H9 (cell line): ENCODE measurements at regions not wholly inside any gene's neighbourhood (a gene's known extent, or its start where the extent isn't known, plus 50 kb on each side); places are given as distances from the start of the nearest gene placed in this dataset.

Source experiments
- DNase-seq: peaks from one replicate; pipeline ENCODE4 v3.0.0-alpha.2; 2017
- H2AFZ ChIP-seq: one replicate; pipeline ENCODE4 v1.6.1; 2013; ENCODE audit warnings: mild to moderate bottlenecking, low read length, control low read depth, moderate library complexity
- H2AK5ac ChIP-seq: 2 replicates; pipeline ENCODE4 v1.6.1; 2013; ENCODE audit warnings: low read length, control low read depth, mixed read lengths; ENCODE audit not compliant: insufficient read length
- H2BK120ac ChIP-seq: one replicate; pipeline ENCODE4 v1.6.1; 2013; ENCODE audit warnings: low read depth, mild to moderate bottlenecking, low read length, control low read depth, inconsistent platforms; ENCODE audit not compliant: poor library complexity, severe bottlenecking
- H2BK12ac ChIP-seq: 2 replicates; pipeline ENCODE4 v1.6.1; 2013; ENCODE audit warnings: low read length, control low read depth, mixed read lengths, low read depth; ENCODE audit not compliant: insufficient read length
- H2BK15ac ChIP-seq: 2 replicates; pipeline ENCODE4 v1.6.1; 2013; ENCODE audit warnings: low read depth, low read length, control low read depth
- H2BK20ac ChIP-seq: one replicate; pipeline ENCODE4 v1.6.1; 2013; ENCODE audit warnings: low read depth, mild to moderate bottlenecking, low read length, control low read depth, inconsistent platforms; ENCODE audit not compliant: poor library complexity, severe bottlenecking
- H2BK5ac ChIP-seq: 2 replicates; pipeline ENCODE4 v1.6.1; 2013; ENCODE audit warnings: low read length, control low read depth, mixed read lengths; ENCODE audit not compliant: insufficient read length
- H3K14ac ChIP-seq: 2 replicates; pipeline ENCODE4 v1.6.1; 2013; ENCODE audit warnings: low read length, control low read depth; ENCODE audit not compliant: insufficient read depth
- H3K18ac ChIP-seq: 2 replicates; pipeline ENCODE4 v1.6.1; 2013; ENCODE audit warnings: low read depth, mild to moderate bottlenecking, mixed read lengths, low read length, control low read depth; ENCODE audit not compliant: insufficient read length
- H3K23ac ChIP-seq: 2 replicates; pipeline ENCODE4 v1.6.1; 2013; ENCODE audit warnings: low read length, control low read depth, mixed read lengths, low read depth; ENCODE audit not compliant: insufficient read length
- H3K23me2 ChIP-seq: 2 replicates; pipeline ENCODE4 v1.6.1; 2013; ENCODE audit warnings: low read depth, mild to moderate bottlenecking, mixed read lengths, low read length, control low read depth; ENCODE audit not compliant: insufficient read length, poor library complexity, severe bottlenecking
- H3K27ac ChIP-seq: 2 replicates; pipeline ENCODE4 v1.5.1; 2013; ENCODE audit warnings: low read length, control low read depth, mixed read lengths, low read depth; ENCODE audit not compliant: insufficient read length
- H3K27me3 ChIP-seq: 2 replicates; pipeline ENCODE4 v1.6.1; 2013; ENCODE audit warnings: low read length, control low read depth, inconsistent platforms; ENCODE audit not compliant: insufficient read depth
- H3K4ac ChIP-seq: 2 replicates; pipeline ENCODE4 v1.6.1; 2013; ENCODE audit warnings: low read depth, mild to moderate bottlenecking, control low read depth, inconsistent platforms, low read length, moderate library complexity
- H3K4me1 ChIP-seq: 2 replicates; pipeline ENCODE4 v1.6.1; 2013; ENCODE audit warnings: low read length, control low read depth, inconsistent platforms; ENCODE audit not compliant: insufficient read depth
- H3K4me2 ChIP-seq: 2 replicates; pipeline ENCODE4 v1.6.1; 2013; ENCODE audit warnings: low read length, control low read depth, mixed read lengths; ENCODE audit not compliant: insufficient read length, insufficient read depth
- H3K56ac ChIP-seq: 2 replicates; pipeline ENCODE4 v1.6.1; 2013; ENCODE audit warnings: low read depth, mild to moderate bottlenecking, mixed read lengths, low read length, control low read depth; ENCODE audit not compliant: insufficient read length
- H3K79me1 ChIP-seq: 2 replicates; pipeline ENCODE4 v1.6.1; 2013; ENCODE audit warnings: low read depth, mild to moderate bottlenecking, moderate library complexity, low read length, control low read depth, inconsistent platforms; ENCODE audit not compliant: insufficient read depth, poor library complexity, severe bottlenecking
- H3K79me2 ChIP-seq: 2 replicates; pipeline ENCODE4 v1.6.1; 2013; ENCODE audit warnings: low read length, control low read depth, inconsistent platforms; ENCODE audit not compliant: insufficient read depth
- H3K9ac ChIP-seq: 2 replicates; pipeline ENCODE4 v1.6.1; 2013; ENCODE audit warnings: low read length, control low read depth, mixed read lengths; ENCODE audit not compliant: insufficient read length; ENCODE audit errors: extremely low read depth
- H3K9me3 ChIP-seq: one replicate; pipeline ENCODE4 v1.6.1; 2013; ENCODE audit warnings: low read depth, low read length, inconsistent platforms; ENCODE audit not compliant: control insufficient read depth
- H3T11ph ChIP-seq: one replicate; pipeline ENCODE4 v1.6.1; 2013; ENCODE audit warnings: mild to moderate bottlenecking, low read length, control low read depth, inconsistent platforms
- H4K20me1 ChIP-seq: one replicate; pipeline ENCODE4 v1.6.1; 2013; ENCODE audit not compliant: control insufficient read depth, insufficient read length, insufficient read depth
- H4K5ac ChIP-seq: 2 replicates; pipeline ENCODE4 v1.6.1; 2013; ENCODE audit warnings: low read depth, mild to moderate bottlenecking, mixed read lengths, low read length, control low read depth; ENCODE audit not compliant: insufficient read length
- H4K8ac ChIP-seq: replicated peaks from 2 replicates; pipeline ENCODE4 v1.6.1; 2013; ENCODE audit warnings: low read length, control low read depth, mixed read lengths, low read depth; ENCODE audit not compliant: insufficient read length
- H4K91ac ChIP-seq: 2 replicates; pipeline ENCODE4 v1.6.1; 2013; ENCODE audit warnings: low read depth, mild to moderate bottlenecking, moderate library complexity, mixed read lengths, low read length, control low read depth; ENCODE audit not compliant: insufficient read length
- H3K27ac Mint-ChIP-seq, 3 experiments: 2 replicates in 2 of 3; 3 replicates in 1 of 3; pipeline ENCODE4 v1.8.0; 2020 to 2021; ENCODE audit warnings: mixed read lengths in 3 of 3, mild to moderate bottlenecking in 1 of 3, moderate library complexity in 1 of 3
- H3K27me3 Mint-ChIP-seq: 2 replicates; pipeline ENCODE4 v1.8.0; 2021; ENCODE audit warnings: low read depth, mild to moderate bottlenecking, moderate library complexity, mixed read lengths
- H3K36me3 Mint-ChIP-seq, 3 experiments: 2 replicates in 2 of 3; 3 replicates in 1 of 3; pipeline ENCODE4 v1.8.0; 2020 to 2021; ENCODE audit warnings: low read depth in 3 of 3, mixed read lengths in 3 of 3; ENCODE audit not compliant: insufficient read depth in 1 of 3
- H3K4me1 Mint-ChIP-seq, 2 experiments: 2 replicates each; pipeline ENCODE4 v1.8.0; 2020; ENCODE audit warnings: mixed read lengths in 2 of 2
- H3K4me3 Mint-ChIP-seq, 2 experiments: 2 replicates in 1 of 2; 3 replicates in 1 of 2; pipeline ENCODE4 v1.8.0; 2020 to 2021; ENCODE audit warnings: mild to moderate bottlenecking in 2 of 2, mixed read lengths in 2 of 2, moderate library complexity in 1 of 2
- H3K9me3 Mint-ChIP-seq, 2 experiments: 2 replicates in 1 of 2; 3 replicates in 1 of 2; pipeline ENCODE4 v1.8.0; 2020; ENCODE audit warnings: mild to moderate bottlenecking in 2 of 2, mixed read lengths in 2 of 2, moderate library complexity in 1 of 2
- CTCF ChIP-seq: fragments of 200-600 bp; sonication (generic); conservative IDR thresholded peaks from 3 replicates; pipeline ENCODE4 v1.8.0; 2021; ENCODE audit warnings: antibody characterized with exemption, mild to moderate bottlenecking
- WGBS: extraction: QIAGEN DNeasy Blood & Tissue Kit; methylation state at CpG from one replicate; pipeline ENCODE4 v1.1.7; 2013; ENCODE audit warnings: missing lambda C conversion rate, low lambda C conversion rate, mixed read lengths; ENCODE audit not compliant: insufficient read length; ENCODE audit errors: extremely low coverage; 5-methylcytosine and 5-hydroxymethylcytosine counted together

GRCh38 chr11:115922876-115923275 is 418.7 kb upstream of the CADM1 start:
- H3K27me3 Mint-ChIP-seq: peaks cover 53% of the 10 kb centered on the region
- no peak overlapping the region for H3K4me3 Mint-ChIP-seq
- Histone ChIP-seq H3K18ac (no peak overlapping the region), H3T11ph (no peak overlapping the region), H3K23me2 (no peaks in the 10 kb centered on the region), H2AFZ (no peak overlapping the region), H3K27me3 (no peaks in the 10 kb centered on the region), H2BK15ac (no peak overlapping the region), H3K27ac (no peak overlapping the region), H3K9me3 (no peaks in the 10 kb centered on the region), H4K20me1 (no peaks in the 10 kb centered on the region), H3K56ac (no peak overlapping the region), H2BK5ac (no peak overlapping the region), H4K5ac (no peak overlapping the region), H3K79me2 (no peaks in the 10 kb centered on the region), H2BK20ac (no peak overlapping the region), H3K14ac (no peak overlapping the region), H3K4me1 (no peaks in the 10 kb centered on the region), H3K4ac (no peak overlapping the region), H3K79me1 (no peaks in the 10 kb centered on the region), H3K23ac (no peak overlapping the region), H2AK5ac (no peak overlapping the region), H2BK12ac (no peak overlapping the region), H2BK120ac (no peak overlapping the region), H4K8ac (no peak overlapping the region), H3K4me2 (no peak overlapping the region), H4K91ac (no peak overlapping the region), H3K9ac (no peak overlapping the region)
- no CpG with 5 or more reads among the region's 8 CpGs for WGBS
- no peaks in the 10 kb centered on the region; a peak in 1 of 7 replicates for H3K36me3 Mint-ChIP-seq
- DNase-seq: no peak
- H3K27ac Mint-ChIP-seq: no peak overlapping the region
- H3K4me1 Mint-ChIP-seq: peaks cover 0 to 19% of the 10 kb centered on the region in 2 experiments; a peak in 2 of 4 replicates
- no peaks in the 10 kb centered on the region; a peak in 1 of 5 replicates for H3K9me3 Mint-ChIP-seq
- TF ChIP-seq CTCF: no peak
